Endodermal cell (in vitro differentiated cells): ENCODE measurements at regions not wholly inside any gene's neighbourhood (a gene's known extent, or its start where the extent isn't known, plus 50 kb on each side); places are given as distances from the start of the nearest gene placed in this dataset.

Source experiments
- DNase-seq: peaks from one replicate; pipeline ENCODE4 v3.0.0-alpha.2; 2017
- H3K27ac ChIP-seq: 2 replicates; pipeline ENCODE4 v1.5.1; 2013; ENCODE audit warnings: mild to moderate bottlenecking, low read depth, low read length, moderate library complexity
- H3K27me3 ChIP-seq: 2 replicates; pipeline ENCODE4 v1.6.1; 2013; ENCODE audit warnings: mild to moderate bottlenecking, low read length, moderate library complexity; ENCODE audit not compliant: insufficient read depth, control insufficient read depth, poor library complexity, severe bottlenecking
- H3K36me3 ChIP-seq: 2 replicates; pipeline ENCODE4 v1.7.0; 2013; ENCODE audit warnings: mild to moderate bottlenecking, low read length, moderate library complexity; ENCODE audit not compliant: control insufficient read depth, insufficient read depth
- H3K4me1 ChIP-seq: one replicate; pipeline ENCODE4 v1.7.0; 2013; ENCODE audit warnings: low read length; ENCODE audit not compliant: control insufficient read depth, insufficient read depth
- H3K4me3 ChIP-seq: 2 replicates; pipeline ENCODE4 v1.5.1; 2013; ENCODE audit warnings: mild to moderate bottlenecking, low read length, moderate library complexity
- H3K9ac ChIP-seq: 2 replicates; pipeline ENCODE4 v1.6.1; 2013; ENCODE audit warnings: mild to moderate bottlenecking, low read length, moderate library complexity; ENCODE audit not compliant: poor library complexity, severe bottlenecking; ENCODE audit errors: extremely low read depth
- H3K9me3 ChIP-seq: 2 replicates; pipeline ENCODE4 v1.6.1; 2013; ENCODE audit warnings: mild to moderate bottlenecking, low read length, moderate library complexity; ENCODE audit not compliant: control insufficient read depth
- H3K27ac Mint-ChIP-seq: 2 replicates; pipeline ENCODE4 v1.8.0; 2020; ENCODE audit warnings: mixed read lengths
- H3K27me3 Mint-ChIP-seq: 2 replicates; pipeline ENCODE4 v1.8.0; 2021; ENCODE audit warnings: mild to moderate bottlenecking, mixed read lengths; ENCODE audit not compliant: insufficient read depth
- H3K36me3 Mint-ChIP-seq: 2 replicates; pipeline ENCODE4 v1.8.0; 2020; ENCODE audit warnings: low read depth, mixed read lengths
- H3K4me1 Mint-ChIP-seq: 2 replicates; pipeline ENCODE4 v1.8.0; 2020; ENCODE audit warnings: mixed read lengths
- H3K4me3 Mint-ChIP-seq: 2 replicates; pipeline ENCODE4 v1.8.0; 2020; ENCODE audit warnings: mild to moderate bottlenecking, moderate library complexity, mixed read lengths
- H3K9me3 Mint-ChIP-seq: 2 replicates; pipeline ENCODE4 v1.8.0; 2020; ENCODE audit warnings: mild to moderate bottlenecking, mixed read lengths
- CTCF ChIP-seq: fragments of 200-600 bp; sonication (generic); conservative IDR thresholded peaks from 2 replicates; pipeline ENCODE4 v1.5.0; 2021; ENCODE audit warnings: antibody characterized with exemption, mild to moderate bottlenecking
- WGBS, 2 experiments: methylation state at CpG; one replicate each; pipeline versions ENCODE4 v1.1.5 to v1.1.7; 2013; ENCODE audit warnings: missing lambda C conversion rate in 2 of 2, mixed read lengths in 1 of 2; ENCODE audit not compliant: insufficient coverage in 1 of 2, insufficient read length in 1 of 2; 5-methylcytosine and 5-hydroxymethylcytosine counted together

GRCh38 chr12:13474381-13474780 is 277.9 kb downstream of the EMP1 start:
- Histone ChIP-seq H3K9ac (no peak overlapping the region), H3K27ac (no peak overlapping the region), H3K36me3 (peaks cover 9% of the 10 kb centered on the region), H3K9me3 (no peaks in the 10 kb centered on the region), H3K27me3 (peaks cover 18% of the 10 kb centered on the region), H3K4me3 (no peak overlapping the region), H3K4me1 (no peaks in the 10 kb centered on the region)
- H3K4me3 Mint-ChIP-seq: no peak overlapping the region
- peaks cover 3% of the 10 kb centered on the region for H3K36me3 Mint-ChIP-seq
- H3K9me3 Mint-ChIP-seq: no peaks in the 10 kb centered on the region
- no peak for DNase-seq
- WGBS, 2 experiments: 88% methylated on average over 1 of the region's 1 CpG
- TF ChIP-seq CTCF: no peak
- H3K4me1 Mint-ChIP-seq: peaks cover 5% of the 10 kb centered on the region
- H3K27ac Mint-ChIP-seq: no peak overlapping the region
- peaks cover 39% of the 10 kb centered on the region for H3K27me3 Mint-ChIP-seq

GRCh38 chr12:13472690-13473089 is 276.2 kb downstream of the EMP1 start:
- Mint-ChIP-seq H3K27me3 (peaks cover 41% of the 10 kb centered on the region), H3K36me3 (peaks cover 3% of the 10 kb centered on the region), H3K9me3 (no peaks in the 10 kb centered on the region), H3K4me3 (no peak overlapping the region), H3K4me1 (peaks cover 6% of the 10 kb centered on the region), H3K27ac (no peak overlapping the region)
- H3K9ac ChIP-seq: no peak overlapping the region
- no peak for DNase-seq
- H3K4me1 ChIP-seq: no peaks in the 10 kb centered on the region
- no peak overlapping the region for H3K4me3 ChIP-seq
- TF ChIP-seq CTCF: no peak
- no peaks in the 10 kb centered on the region for H3K9me3 ChIP-seq
- 92 to 96% methylated on average over 4 to 5 of the region's 5 CpGs for WGBS, 2 experiments
- H3K36me3 ChIP-seq: peaks cover 9% of the 10 kb centered on the region
- H3K27ac ChIP-seq: no peak overlapping the region
- H3K27me3 ChIP-seq: peaks cover 14% of the 10 kb centered on the region

- Histone ChIP-seq H3K27me3 (peaks cover 14% of the 10 kb centered on the region), H3K4me3 (no peak overlapping the region), H3K9ac (no peak overlapping the region), H3K36me3 (peaks cover 9% of the 10 kb centered on the region), H3K9me3 (no peaks in the 10 kb centered on the region), H3K4me1 (no peaks in the 10 kb centered on the region), H3K27ac (no peak overlapping the region)
- no peak overlapping the region for H3K4me3 Mint-ChIP-seq
- peaks cover 6% of the 10 kb centered on the region for H3K4me1 Mint-ChIP-seq
- no peak for DNase-seq
- no peaks in the 10 kb centered on the region for H3K9me3 Mint-ChIP-seq
- H3K27ac Mint-ChIP-seq: no peak overlapping the region
- WGBS, 2 experiments: 92 to 95% methylated on average over 6 of the region's 6 CpGs
- peaks cover 36% of the 10 kb centered on the region for H3K27me3 Mint-ChIP-seq
- no peak for TF ChIP-seq CTCF
- peaks cover under 1% of the 10 kb centered on the region for H3K36me3 Mint-ChIP-seq
Observed at GRCh38 chr12:13471471-13471870, 274.9 kb downstream of the EMP1 start.
